Glomerular visceral epithelial cell (primary cell): ENCODE measurements at regions not wholly inside any gene's neighbourhood (a gene's known extent, or its start where the extent isn't known, plus 50 kb on each side); places are given as distances from the start of the nearest gene placed in this dataset.

Experiments
- DNase-seq: peaks from one replicate; pipeline ENCODE4 v3.0.0-alpha.2; 2016; ENCODE audit errors: extremely low spot score

GRCh38 chr6:122118945-122119506 lies 280.4 kb upstream of the HSF2 start:
- no peak for DNase-seq

GRCh38 chr6:122122202-122122601 lies 277.2 kb upstream of the HSF2 start:
- DNase-seq = no peak

- DNase-seq = no peak
Observed at GRCh38 chr6:122122686-122123085, 276.8 kb upstream of the HSF2 start.

GRCh38 chr6:122124908-122125307 lies 274.5 kb upstream of the HSF2 start:
- DNase-seq = no peak

GRCh38 chr6:122126894-122127293 lies 272.6 kb upstream of the HSF2 start:
- DNase-seq = no peak

- DNase-seq = no peak
Observed at GRCh38 chr6:122128445-122128844, 271.0 kb upstream of the HSF2 start.

- DNase-seq = no peak
Observed at GRCh38 chr6:122129313-122130025, 270.0 kb upstream of the HSF2 start.

- DNase-seq = no peak
Observed at GRCh38 chr6:122130026-122130348, 269.5 kb upstream of the HSF2 start.

GRCh38 chr6:122130518-122130917 lies 268.9 kb upstream of the HSF2 start:
- DNase-seq = no peak

GRCh38 chr6:122136386-122136785 lies 263.1 kb upstream of the HSF2 start:
- DNase-seq = no peak

- DNase-seq = no peak
Observed at GRCh38 chr6:122140031-122140430, 259.4 kb upstream of the HSF2 start.

- DNase-seq = no peak
Observed at GRCh38 chr6:122141246-122141645, 258.2 kb upstream of the HSF2 start.

- DNase-seq = no peak
Observed at GRCh38 chr6:122143813-122144601, 255.4 kb upstream of the HSF2 start.

GRCh38 chr6:122145246-122145645 lies 254.2 kb upstream of the HSF2 start:
- no peak for DNase-seq

- no peak for DNase-seq
Observed at GRCh38 chr6:122145741-122146240, 253.7 kb upstream of the HSF2 start.

GRCh38 chr6:122147291-122147690 lies 252.2 kb upstream of the HSF2 start:
- DNase-seq = no peak

- no peak for DNase-seq
Observed at GRCh38 chr6:122151066-122151465, 248.4 kb upstream of the HSF2 start.

GRCh38 chr6:122151763-122152162 lies 247.7 kb upstream of the HSF2 start:
- no peak for DNase-seq

GRCh38 chr6:122153557-122153956 lies 245.9 kb upstream of the HSF2 start:
- DNase-seq = no peak

GRCh38 chr6:122154155-122154554 lies 245.3 kb upstream of the HSF2 start:
- no peak for DNase-seq

GRCh38 chr6:122154912-122155575 lies 244.4 kb upstream of the HSF2 start:
- DNase-seq = no peak

GRCh38 chr6:122161136-122161535 lies 238.3 kb upstream of the HSF2 start:
- no peak for DNase-seq
